ENCODE measurements at regions not wholly inside any gene's neighbourhood (a gene's known extent, or its start where the extent isn't known, plus 50 kb on each side); places are given as distances from the start of the nearest gene placed in this dataset.

- ATAC-seq: no peak
Measured at GRCh38 chr13:75231235-75231634, 250.7 kb downstream of the TBC1D4 start.

DNA sequence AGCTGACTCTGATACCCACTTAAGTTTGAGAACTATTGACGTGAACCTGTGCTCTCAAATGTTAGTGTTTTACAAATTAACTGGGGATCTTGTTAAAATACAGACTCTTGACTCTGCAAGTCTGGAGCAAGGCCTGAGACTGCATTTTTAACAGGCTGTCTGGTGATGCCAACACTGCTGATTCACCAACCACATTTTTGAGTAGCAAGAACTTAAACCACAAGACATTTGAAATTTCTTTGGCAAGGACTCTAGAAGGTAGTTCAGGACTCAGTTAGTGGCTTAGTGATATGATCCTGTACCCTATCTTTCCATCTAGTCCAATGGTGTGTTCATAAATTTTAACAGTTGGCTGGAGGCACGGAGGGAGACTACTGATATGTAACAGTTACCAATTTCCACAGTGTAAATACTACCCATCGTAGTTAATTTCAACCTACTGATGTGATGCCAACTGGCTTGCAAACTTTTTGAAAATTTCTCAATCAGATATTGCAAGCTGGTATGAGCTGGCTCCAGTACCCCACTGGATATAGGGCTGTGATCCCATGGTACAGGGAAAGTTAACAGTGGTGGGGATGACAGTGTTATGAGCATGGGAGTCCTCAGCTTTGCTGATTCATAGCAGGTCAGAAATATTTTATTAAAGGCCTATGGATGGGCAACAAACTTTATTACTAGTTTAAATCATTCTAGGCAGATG lies 255.1 kb downstream of the TBC1D4 start:
- peak; percentile 80 to 81 for ATAC-seq

DNA sequence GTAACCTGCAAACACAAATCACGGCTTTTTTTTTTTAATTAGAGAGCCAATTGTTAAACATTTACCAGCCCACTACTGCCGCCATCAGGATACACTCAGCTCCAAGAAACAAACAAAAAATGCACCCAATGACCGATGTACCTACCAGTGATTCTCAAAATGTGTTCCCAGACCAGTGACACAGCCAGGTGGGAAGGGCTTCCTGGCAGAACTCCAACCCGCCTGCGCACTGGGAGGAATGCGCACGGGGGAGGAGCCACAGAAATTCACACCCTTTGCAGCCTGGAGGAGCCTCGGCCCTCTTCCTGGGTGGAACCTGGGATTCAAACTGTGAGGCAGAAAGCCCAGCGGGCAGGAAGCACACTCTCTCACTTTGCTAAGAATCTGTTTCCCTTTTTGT lies 255.9 kb downstream of the TBC1D4 start:
- ATAC-seq: no peak

DNA sequence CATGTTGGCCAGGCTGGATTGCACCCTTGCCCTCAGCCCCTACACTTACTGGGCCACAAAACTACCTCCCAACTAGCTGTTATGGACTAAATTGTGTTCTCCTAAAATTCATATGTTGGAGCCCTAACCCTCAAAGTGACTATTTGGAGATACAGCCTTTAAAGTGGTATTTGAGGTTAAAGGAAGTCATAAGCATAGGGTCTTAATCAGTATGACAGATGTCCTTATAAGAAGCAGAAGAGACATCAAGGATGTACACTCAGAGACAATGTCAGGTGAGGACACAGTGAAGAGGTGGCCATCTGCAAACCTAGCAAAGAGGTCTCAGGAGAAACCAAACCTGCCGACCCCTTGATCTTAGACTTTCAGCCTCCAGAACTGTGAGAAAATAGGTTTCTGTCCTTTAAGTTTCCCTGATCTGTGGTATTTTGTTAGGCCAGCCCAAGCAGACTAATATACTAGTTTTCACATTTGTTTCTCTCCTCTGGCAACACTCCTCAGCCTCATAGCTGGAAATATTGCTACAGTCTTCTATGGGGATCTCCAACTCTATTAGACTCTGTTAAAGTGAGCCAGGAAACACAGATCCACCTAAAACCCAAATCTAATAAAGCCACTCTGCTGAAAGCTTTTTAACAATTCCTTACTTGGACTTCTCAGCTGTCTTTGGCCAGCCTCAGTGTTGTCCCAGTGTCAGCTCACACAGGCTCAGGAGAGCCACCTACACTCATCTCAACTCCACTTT lies 256.5 kb downstream of the TBC1D4 start:
- ATAC-seq: no peak

- ATAC-seq: no peak
Measured at GRCh38 chr13:75224053-75224742, 257.8 kb downstream of the TBC1D4 start.

- ATAC-seq: no peak
Measured at GRCh38 chr13:75222031-75222430, 259.9 kb downstream of the TBC1D4 start.

GRCh38 chr13:75220861-75221260 lies 261.1 kb downstream of the TBC1D4 start:
- ATAC-seq: no peak

- ATAC-seq: no peak
Measured at GRCh38 chr13:75220238-75220542, 261.8 kb downstream of the TBC1D4 start.

DNA sequence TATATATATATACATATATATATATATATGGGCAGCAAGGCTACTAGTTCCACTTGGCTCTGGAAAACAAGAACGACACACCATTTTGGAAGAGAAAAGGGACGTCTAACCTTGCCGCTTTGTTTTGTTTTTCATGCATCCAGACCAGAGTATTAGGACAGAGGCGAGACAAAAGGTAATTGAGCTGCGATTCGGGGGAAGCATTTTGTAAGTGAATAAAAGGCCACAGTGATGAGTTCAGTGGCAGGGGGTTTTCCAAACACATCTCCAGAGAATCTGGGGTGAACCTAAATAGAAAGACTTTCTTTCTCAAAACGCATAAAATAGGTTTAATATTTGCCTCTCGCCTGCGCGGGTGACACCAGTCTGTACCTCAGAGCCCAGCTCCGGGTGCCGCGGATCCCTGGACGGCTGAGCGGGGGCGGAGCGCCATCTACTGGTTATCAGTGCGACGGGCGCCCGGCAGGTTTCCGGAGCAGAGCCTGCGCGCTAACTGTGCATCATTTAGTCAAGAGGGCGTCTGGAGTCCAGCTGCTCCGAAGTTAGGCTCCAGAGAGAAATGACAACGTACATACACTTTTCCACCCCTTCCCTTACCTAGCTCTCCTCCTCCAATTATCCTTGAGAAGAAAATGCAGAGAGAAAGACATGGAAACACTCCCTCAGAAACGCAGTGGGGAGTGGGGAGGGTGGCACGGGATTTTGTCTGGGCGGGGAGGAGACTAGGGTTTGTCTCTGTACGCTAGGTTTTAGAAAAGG lies 262.3 kb downstream of the TBC1D4 start:
- ATAC-seq: peak; percentile 96 to 98

GRCh38 chr13:75217949-75218348 lies 264.0 kb downstream of the TBC1D4 start:
- ATAC-seq: no peak

- ATAC-seq: no peak
Measured at GRCh38 chr13:75216038-75216437, 265.9 kb downstream of the TBC1D4 start.

DNA sequence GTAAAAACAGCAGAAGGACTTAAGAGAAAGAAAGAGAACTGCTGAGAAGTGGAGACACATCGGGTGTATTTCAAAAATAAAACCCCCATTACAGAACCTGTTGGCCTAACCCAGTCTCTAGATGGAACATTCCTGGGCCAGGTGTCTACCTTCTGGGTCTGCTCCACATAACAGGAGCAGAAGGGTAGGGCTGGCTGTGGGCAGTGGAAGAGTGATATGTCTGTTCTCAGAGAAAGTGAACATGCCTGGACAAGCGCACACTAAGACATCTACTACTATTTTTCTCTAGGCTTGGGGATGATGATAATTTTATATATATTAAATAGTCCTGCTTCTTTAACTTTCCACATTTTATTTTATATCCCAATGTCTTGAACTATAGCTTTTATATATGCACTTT lies 267.1 kb downstream of the TBC1D4 start:
- no peak for ATAC-seq

DNA sequence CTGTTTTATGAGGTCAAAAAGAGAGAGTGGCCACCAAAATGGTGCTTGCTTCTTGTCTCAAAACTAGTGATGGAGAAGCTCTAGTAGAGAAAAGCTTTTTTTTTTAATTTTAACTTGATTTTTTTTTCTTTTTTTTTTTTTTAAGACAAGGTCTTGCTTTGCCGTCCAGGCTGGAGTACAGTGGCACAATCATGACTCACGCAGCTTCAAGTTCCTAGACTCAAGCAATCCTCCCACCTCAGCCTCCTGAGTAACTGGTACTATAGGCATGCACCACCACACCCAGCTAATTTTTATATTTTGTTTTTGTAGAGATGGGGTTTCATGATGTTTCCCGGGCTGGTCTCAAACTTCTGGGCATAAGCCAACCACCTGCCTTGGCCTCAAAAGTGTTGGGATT lies 279.0 kb downstream of the TBC1D4 start:
- no peak for ATAC-seq

DNA sequence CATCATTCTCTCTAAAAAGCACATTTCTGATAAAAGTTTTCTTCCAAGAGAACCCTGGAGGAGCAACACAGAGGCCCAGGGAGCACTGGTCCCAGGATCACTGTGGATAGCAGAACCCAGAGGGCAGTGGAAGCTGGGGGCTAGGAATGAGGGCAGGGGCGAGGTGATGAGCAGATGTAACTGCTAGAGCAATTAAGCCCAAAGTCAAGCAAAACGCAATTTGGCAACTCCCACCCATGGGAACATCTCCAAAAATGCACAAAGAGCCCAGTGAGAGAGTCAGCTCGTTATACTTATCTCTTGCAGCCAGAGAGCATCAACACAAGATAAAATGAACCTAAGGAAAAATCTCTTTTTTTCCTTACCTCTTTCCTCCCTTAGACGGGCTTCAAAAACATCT lies 284.2 kb downstream of the TBC1D4 start:
- ATAC-seq: no peak

DNA sequence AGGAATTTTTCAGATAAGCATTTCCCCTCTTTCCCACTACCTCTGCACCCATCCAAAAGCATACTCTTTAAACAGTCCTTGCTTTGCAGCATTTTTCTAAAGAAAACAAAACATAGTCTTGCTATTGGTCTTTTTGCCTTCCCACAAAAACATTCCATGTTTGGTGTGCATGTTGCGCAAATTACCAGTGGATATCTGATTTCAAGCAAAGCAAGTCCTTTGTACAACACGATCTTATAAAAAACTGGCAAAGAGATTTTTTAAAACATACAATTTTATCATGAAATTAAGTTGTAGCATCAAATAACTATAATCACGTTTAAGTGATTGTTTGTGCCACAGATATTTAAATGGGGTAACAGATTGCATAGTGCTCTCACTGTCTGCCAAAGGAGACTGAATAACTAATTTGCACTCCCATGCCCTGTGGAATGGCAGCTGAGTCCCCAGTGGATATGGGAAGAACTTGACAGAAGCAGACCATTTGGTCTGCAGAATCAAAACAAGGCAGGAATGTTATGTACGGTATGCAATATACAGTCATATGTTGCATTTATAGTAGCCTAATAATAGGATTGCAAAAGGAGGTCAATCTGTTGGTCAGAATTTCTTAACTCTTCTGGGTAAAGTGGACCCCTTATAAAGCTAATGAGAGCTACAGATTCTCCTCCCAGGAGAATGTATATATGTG lies 285.7 kb downstream of the TBC1D4 start:
- no peak for ATAC-seq

DNA sequence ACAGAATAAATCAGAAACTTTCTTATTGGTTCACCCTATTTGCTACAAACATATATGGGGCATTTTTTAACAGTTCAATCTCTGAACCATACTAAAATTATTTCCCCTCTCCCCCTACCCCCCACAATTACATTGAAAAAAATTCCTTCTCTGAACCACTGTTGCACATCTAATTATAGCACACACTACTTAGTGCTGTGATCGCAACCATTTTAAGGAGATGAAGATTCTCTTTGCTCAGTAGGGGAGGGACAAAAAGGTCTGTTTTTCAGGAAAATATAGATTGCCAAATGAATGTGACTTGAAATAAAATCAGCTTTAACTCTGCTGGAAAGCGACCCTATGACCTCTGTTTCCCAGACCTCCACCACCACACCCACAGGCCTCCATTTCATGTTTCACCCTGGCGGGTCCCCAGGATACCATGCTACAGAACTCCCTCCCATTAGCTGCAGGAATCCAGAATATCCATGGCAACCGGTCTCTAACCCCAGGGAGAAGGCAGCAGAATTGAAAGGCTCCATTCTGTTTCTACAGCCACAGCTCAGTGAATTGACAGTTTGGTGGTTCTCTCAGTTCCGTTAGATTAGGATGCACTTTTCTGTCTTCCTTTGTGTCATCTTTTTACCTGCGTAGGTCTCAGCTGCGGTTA lies 286.3 kb downstream of the TBC1D4 start:
- ATAC-seq: no peak

DNA sequence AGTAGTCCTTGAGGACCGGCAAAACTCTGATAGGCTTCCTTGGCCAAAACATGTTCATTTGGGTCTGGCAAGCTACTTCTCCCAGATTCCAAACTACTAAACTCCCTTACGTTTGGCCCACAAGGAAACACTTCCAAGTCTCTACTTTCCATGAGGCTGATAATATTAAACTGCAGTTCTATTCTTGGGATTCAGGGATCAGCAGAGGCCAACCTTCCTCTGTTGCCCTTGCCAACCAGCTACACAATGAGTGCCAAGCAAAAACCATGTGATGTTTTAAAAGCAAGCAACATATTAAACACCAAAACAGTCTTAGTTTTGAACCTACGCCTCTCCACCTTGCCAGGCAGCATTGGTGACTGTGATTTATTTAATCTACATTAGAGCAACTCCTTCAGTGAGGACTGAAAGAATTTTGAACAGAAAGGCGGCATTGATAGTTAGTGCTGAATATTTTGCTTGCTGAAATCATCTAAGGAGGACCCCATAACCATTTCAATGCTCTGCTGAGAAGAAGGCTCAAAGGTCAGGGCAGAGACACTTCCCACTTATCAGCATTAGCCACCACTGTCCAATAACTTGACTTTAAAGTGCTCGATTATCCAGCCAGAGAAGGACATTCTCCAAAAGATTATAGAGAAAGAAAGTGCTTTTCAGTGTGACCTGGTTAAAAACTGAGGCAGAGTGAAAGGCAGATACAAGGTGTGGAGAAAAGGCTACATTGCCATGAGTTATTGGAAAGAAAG lies 287.1 kb downstream of the TBC1D4 start:
- no peak for ATAC-seq

GRCh38 chr13:75186379-75186778 lies 295.6 kb downstream of the TBC1D4 start:
- ATAC-seq: no peak

DNA sequence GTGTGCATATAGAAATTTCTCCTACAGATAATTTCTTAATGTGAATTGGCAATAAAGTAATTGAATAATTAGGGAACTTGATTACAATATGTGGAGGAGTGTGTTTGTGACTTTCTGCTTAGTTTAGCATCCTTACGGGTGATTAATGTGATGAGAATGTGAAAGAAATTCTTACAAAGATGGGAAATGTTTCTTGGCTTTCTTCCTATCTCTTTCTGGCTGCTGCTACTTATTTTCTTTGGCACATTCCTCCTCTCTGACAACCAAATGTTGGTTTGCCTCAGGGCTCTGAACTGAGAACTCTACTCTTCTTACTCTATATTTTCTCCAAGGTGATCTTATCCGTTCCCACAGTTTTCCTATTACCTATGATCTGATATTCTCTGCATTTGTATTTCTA lies 300.1 kb downstream of the TBC1D4 start:
- ATAC-seq: no peak

DNA sequence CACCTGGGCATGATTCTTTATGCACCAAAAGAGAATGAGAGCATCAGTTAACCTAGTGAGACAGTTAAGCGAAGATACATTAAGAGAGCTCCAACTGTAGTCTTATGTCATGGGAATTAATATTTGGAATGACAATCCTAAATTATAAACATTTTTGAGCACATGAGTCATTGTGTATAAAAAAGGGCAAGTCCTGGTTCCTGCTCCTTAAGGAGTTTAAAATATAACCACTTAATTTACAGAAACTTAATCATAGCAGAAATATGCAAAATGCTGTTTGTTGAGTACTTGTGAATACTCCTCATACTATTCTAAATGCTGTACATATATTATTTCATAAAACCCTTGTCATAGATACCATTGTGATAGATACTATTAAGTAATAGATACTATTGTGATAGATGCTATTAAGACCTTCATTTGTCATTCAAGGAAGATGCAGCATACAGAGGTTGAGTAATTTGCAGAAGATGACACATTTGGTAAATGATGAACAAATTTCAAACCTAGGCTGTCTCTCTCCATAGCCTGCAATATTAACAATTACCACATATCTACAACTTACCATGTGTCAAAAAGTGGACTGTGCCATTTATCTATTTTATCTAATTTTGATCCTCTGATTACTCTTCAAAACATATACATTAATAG lies 301.0 kb downstream of the TBC1D4 start:
- no peak for ATAC-seq

GRCh38 chr13:75178436-75178835 lies 303.5 kb downstream of the TBC1D4 start:
- no peak for ATAC-seq

Measured in activated CD4-positive, CD25-positive, alpha-beta regulatory T cell treated with anti-CD3 and anti-CD28 coated beads, Interleukin-2, amount 50 U/mL, for 24 hours (primary cell).